Esophagus muscularis mucosa (tissue), 4 donors: ENCODE measurements at regions not wholly inside any gene's neighbourhood (a gene's known extent, or its start where the extent isn't known, plus 50 kb on each side); places are given as distances from the start of the nearest gene placed in this dataset.

Source experiments
- DNase-seq: peaks from one replicate; pipeline ENCODE4 v3.0.0-alpha.2; 2017; ENCODE audit errors: extremely low spot score
- H3K27ac ChIP-seq, 4 donors: fragments of 200-600 bp; sonication (generic); replicated peaks in 1 of 4; 1 replicate in 3 of 4; 2 replicates in 1 of 4; pipeline ENCODE4 v1.5.1; 2016 to 2019; ENCODE audit warnings: mild to moderate bottlenecking in 1 of 4
- H3K27me3 ChIP-seq, 4 donors: fragments of 200-600 bp; sonication (generic); one replicate each; pipeline versions ENCODE4 v1.5.1 to v1.6.0; 2016 to 2019
- H3K36me3 ChIP-seq, 4 donors: fragments of 200-600 bp; sonication (generic); one replicate each; pipeline ENCODE4 v1.5.1; 2016 to 2019
- H3K4me1 ChIP-seq, 4 donors: fragments of 200-600 bp; sonication (generic); one replicate each; pipeline ENCODE4 v1.5.1; 2016 to 2019
- H3K4me3 ChIP-seq, 4 donors: fragments of 200-600 bp; sonication (generic); 1 replicate in 2 of 4; 2 replicates in 2 of 4; pipeline ENCODE4 v1.5.1; 2016 to 2019; ENCODE audit warnings: mild to moderate bottlenecking in 4 of 4, moderate library complexity in 1 of 4
- H3K9me3 ChIP-seq, 4 donors: fragments of 200-600 bp; sonication (generic); 1 replicate in 3 of 4; 2 replicates in 1 of 4; pipeline ENCODE4 v1.5.1; 2016 to 2019
- EP300 ChIP-seq: sonication (generic); formaldehyde crosslinking; IDR thresholded peaks from one replicate; pipeline ENCODE4 v1.6.1; 2017; ENCODE audit warnings: antibody characterized with exemption
- POLR2A ChIP-seq: fragments of 450-650 bp; IDR thresholded peaks from one replicate; pipeline ENCODE4 v1.6.1; 2017; ENCODE audit warnings: antibody characterized with exemption, moderate library complexity, mild to moderate bottlenecking, low read depth
- POLR2AphosphoS5 ChIP-seq, 2 donors: sonication (generic); formaldehyde crosslinking; IDR thresholded peaks; one replicate each; pipeline ENCODE4 v1.6.1; 2017; ENCODE audit warnings: antibody characterized with exemption in 2 of 2
- WGBS: methylation state at CpG from one replicate; pipeline ENCODE4 v1.1.5; 2018; 5-methylcytosine and 5-hydroxymethylcytosine counted together
- intact Hi-C: fragments of 100-400 bp; cut with DNase I; formaldehyde crosslinking; loops from one replicate; pipeline ENCODE4 v1.15.1; 2023
- TF ChIP-seq, protein P1 (sequence below), 3 experiments: fragments of 200-600 bp in 2 of 3; fragments of 450-650 bp in 1 of 3; sonication (generic) in 2 of 3; IDR thresholded peaks; one replicate each; pipeline ENCODE4 v1.5.1; 2017 to 2019; ENCODE audit warnings: antibody characterized with exemption in 3 of 3, mild to moderate bottlenecking in 2 of 3, moderate library complexity in 1 of 3

DNA sequence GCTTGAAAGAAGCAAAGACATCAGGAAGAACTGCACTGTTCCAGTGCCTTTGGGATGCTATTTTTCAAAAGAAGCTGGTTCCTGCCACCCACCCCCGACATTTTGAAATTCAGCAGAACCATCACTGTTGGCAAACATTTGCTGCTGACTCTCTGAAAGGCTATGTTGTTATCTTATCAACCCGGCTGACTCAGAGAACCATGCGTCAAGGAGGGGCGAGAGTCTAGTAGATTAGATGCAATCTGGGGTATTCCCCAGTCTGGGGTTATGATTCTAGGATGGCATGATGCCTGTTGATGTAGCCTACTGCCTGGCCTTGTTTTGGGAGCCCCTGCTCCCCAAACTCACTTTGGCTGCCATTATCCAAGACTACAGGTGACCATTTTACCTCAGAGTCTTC, 267.8 kb upstream of the RUNX1 start:
- H3K4me3 ChIP-seq, result no peak overlapping the region
- no peak overlapping the region for H3K27ac ChIP-seq
- WGBS, result 85% methylated on average over 4 of the region's 4 CpGs
- TF ChIP-seq POLR2A (no peak), EP300 (no peak), POLR2AphosphoS5 (IDR thresholded peaks at IDR 0.05) (no peak)
- TF ChIP-seq, protein P1, sequence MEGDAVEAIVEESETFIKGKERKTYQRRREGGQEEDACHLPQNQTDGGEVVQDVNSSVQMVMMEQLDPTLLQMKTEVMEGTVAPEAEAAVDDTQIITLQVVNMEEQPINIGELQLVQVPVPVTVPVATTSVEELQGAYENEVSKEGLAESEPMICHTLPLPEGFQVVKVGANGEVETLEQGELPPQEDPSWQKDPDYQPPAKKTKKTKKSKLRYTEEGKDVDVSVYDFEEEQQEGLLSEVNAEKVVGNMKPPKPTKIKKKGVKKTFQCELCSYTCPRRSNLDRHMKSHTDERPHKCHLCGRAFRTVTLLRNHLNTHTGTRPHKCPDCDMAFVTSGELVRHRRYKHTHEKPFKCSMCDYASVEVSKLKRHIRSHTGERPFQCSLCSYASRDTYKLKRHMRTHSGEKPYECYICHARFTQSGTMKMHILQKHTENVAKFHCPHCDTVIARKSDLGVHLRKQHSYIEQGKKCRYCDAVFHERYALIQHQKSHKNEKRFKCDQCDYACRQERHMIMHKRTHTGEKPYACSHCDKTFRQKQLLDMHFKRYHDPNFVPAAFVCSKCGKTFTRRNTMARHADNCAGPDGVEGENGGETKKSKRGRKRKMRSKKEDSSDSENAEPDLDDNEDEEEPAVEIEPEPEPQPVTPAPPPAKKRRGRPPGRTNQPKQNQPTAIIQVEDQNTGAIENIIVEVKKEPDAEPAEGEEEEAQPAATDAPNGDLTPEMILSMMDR (IDR thresholded peaks at IDR 0.05), result no peak
- DNase-seq, result peak; percentile 45
- H3K27me3 ChIP-seq, result no peaks in the 10 kb centered on the region
- no peaks in the 10 kb centered on the region for H3K36me3 ChIP-seq
- H3K9me3 ChIP-seq, result no peaks in the 10 kb centered on the region
- peaks cover 0 to 4% (median 0%) of the 10 kb centered on the region in 4 donors for H3K4me1 ChIP-seq
- intact Hi-C loops, result no loop called here

GRCh38 chr21:35316456-35316855, 267.4 kb upstream of the RUNX1 start:
- intact Hi-C loops, result no loop called here
- H3K4me1 ChIP-seq, result peaks cover 0 to 4% (median 0%) of the 10 kb centered on the region in 4 donors
- no peaks in the 10 kb centered on the region for H3K27me3 ChIP-seq
- no peak overlapping the region for H3K27ac ChIP-seq
- H3K36me3 ChIP-seq, result no peaks in the 10 kb centered on the region
- no peaks in the 10 kb centered on the region for H3K9me3 ChIP-seq
- peak; percentile 47 for DNase-seq
- no peak for TF ChIP-seq POLR2AphosphoS5 (IDR thresholded peaks at IDR 0.05)
- TF ChIP-seq, protein P1 (IDR thresholded peaks at IDR 0.05), result no peak
- no peak for TF ChIP-seq POLR2A
- H3K4me3 ChIP-seq, result no peak overlapping the region

DNA sequence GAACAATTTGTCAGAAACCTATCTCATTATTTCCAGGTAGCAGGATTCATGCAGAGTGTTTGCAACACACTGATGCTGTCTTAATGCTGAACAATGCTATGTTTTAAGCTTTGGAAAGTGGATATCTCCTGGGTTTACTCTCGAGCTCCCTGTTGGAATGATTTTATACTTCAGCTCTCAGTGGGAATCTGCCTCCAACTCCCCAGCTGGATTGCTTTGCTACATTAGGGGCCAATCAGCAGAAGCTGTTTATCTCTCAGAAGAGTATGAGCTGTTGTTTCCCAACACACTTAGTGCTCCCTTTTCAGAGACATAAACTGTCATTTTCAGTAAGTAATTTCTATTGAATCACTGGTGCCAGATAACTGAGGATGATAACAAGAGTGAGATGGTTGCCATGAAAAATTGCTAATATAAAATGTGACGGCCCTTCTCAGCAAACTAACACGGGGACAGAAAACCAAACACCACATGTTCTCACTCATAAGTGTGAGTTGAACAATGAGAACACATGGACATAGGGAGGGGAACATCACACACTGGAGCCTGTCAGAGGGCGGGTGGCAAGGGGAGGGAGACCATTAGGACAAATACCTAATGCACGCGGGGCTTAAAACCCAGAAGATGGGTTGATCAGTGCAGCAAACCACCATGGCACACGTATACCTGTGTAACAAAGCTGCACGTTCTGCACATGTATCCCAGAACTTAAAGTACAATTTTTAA, 265.9 kb upstream of the RUNX1 start:
- Histone ChIP-seq H3K9me3 (no peaks in the 10 kb centered on the region), H3K27me3 (no peaks in the 10 kb centered on the region), H3K27ac (no peak overlapping the region), H3K4me1 (peaks cover 0 to 4% (median 0%) of the 10 kb centered on the region in 4 donors), H3K36me3 (no peaks in the 10 kb centered on the region), H3K4me3 (no peak overlapping the region)
- peak; percentile 75 for DNase-seq
- TF ChIP-seq, protein P1 (IDR thresholded peaks at IDR 0.05), result no peak
- TF ChIP-seq POLR2A (no peak), EP300 (no peak), POLR2AphosphoS5 (IDR thresholded peaks at IDR 0.05) (no peak)
- intact Hi-C loops, result no loop called here
- 62% methylated on average over 8 of the region's 8 CpGs for WGBS

- peaks cover 0 to 11% (median 0%) of the 10 kb centered on the region in 4 donors for H3K9me3 ChIP-seq
- H3K27ac ChIP-seq, result no peak overlapping the region
- intact Hi-C loops, result no loop called here
- no peaks in the 10 kb centered on the region for H3K36me3 ChIP-seq
- 85% methylated on average over 3 of the region's 3 CpGs for WGBS
- TF ChIP-seq POLR2A (no peak), POLR2AphosphoS5 (IDR thresholded peaks at IDR 0.05) (no peak), EP300 (no peak)
- TF ChIP-seq, protein P1 (IDR thresholded peaks at IDR 0.05), result no peak
- H3K4me3 ChIP-seq, result no peak overlapping the region
- DNase-seq, result peak; percentile 68
- peaks cover 0 to 4% (median 0%) of the 10 kb centered on the region in 4 donors for H3K4me1 ChIP-seq
- H3K27me3 ChIP-seq, result no peaks in the 10 kb centered on the region
Measured at GRCh38 chr21:35311985-35312384, 262.9 kb upstream of the RUNX1 start.

DNA sequence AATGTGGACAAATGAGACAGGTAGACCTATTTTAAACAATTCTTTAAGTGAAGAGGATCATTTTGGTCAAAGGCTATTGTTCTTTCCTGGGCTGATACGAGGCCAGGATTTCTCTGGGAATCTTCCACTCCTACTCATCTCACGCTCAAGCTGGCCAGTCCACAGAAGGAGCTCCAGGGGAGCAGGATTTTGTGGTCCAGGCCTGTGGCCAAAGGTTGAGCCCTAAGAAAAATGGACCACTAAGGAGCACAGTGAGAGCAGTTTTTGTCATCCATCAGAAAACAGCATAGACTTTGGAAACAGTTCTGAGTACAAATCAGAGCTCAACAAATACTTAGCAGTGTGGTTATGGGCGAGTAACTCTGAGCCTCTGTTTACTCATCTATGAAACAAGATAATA, 260.2 kb upstream of the RUNX1 start:
- 81% methylated on average over 3 of the region's 3 CpGs for WGBS
- no peaks in the 10 kb centered on the region for H3K36me3 ChIP-seq
- peak; percentile 75 for DNase-seq
- intact Hi-C loops, result no loop called here
- H3K27ac ChIP-seq, result no peak overlapping the region
- no peak overlapping the region for H3K4me3 ChIP-seq
- H3K9me3 ChIP-seq, result peaks cover 0 to 11% (median 0%) of the 10 kb centered on the region in 4 donors
- H3K4me1 ChIP-seq, result no peaks in the 10 kb centered on the region
- TF ChIP-seq POLR2AphosphoS5 (IDR thresholded peaks at IDR 0.05) (no peak), EP300 (no peak), POLR2A (no peak)
- TF ChIP-seq, protein P1 (IDR thresholded peaks at IDR 0.05), result no peak
- H3K27me3 ChIP-seq, result no peaks in the 10 kb centered on the region
